ENCODE measurements at regions not wholly inside any gene's neighbourhood (a gene's known extent, or its start where the extent isn't known, plus 50 kb on each side); places are given as distances from the start of the nearest gene placed in this dataset.

DNA sequence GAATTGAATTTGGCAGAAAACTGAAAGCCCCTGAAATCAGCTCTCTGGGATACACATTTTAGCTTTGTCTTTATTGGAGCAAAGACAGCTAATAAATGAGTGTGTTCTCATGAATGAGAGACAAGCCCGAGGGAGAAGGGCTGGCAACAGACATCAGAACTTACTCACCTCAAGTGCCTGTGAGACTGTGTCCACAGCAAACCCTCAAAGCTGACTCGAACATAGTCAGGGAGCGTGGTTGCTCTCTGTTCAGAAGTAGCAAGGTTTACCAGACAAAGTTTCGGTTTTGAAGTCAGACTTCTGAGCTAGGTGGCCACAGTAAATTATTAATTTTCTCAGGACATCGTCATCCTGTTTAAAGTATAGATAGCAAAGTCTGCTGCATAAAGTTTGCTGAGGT lies 207.9 kb downstream of the CMPK2 start:
- TF ChIP-seq POLR2AphosphoS5 (IDR thresholded peaks at IDR 0.05; ENCODE audit: low read depth, low read length) (no peak), SIN3A (IDR thresholded peaks at IDR 0.05; ENCODE audit: borderline replicate concordance, insufficient read depth, low read length) (no peak), FOXP2 (optimal IDR thresholded peaks at IDR 0.05; ENCODE audit: borderline replicate concordance, extremely low read depth, extremely low read length, insufficient read depth) (no peak)
- TF ChIP-seq, protein P1, sequence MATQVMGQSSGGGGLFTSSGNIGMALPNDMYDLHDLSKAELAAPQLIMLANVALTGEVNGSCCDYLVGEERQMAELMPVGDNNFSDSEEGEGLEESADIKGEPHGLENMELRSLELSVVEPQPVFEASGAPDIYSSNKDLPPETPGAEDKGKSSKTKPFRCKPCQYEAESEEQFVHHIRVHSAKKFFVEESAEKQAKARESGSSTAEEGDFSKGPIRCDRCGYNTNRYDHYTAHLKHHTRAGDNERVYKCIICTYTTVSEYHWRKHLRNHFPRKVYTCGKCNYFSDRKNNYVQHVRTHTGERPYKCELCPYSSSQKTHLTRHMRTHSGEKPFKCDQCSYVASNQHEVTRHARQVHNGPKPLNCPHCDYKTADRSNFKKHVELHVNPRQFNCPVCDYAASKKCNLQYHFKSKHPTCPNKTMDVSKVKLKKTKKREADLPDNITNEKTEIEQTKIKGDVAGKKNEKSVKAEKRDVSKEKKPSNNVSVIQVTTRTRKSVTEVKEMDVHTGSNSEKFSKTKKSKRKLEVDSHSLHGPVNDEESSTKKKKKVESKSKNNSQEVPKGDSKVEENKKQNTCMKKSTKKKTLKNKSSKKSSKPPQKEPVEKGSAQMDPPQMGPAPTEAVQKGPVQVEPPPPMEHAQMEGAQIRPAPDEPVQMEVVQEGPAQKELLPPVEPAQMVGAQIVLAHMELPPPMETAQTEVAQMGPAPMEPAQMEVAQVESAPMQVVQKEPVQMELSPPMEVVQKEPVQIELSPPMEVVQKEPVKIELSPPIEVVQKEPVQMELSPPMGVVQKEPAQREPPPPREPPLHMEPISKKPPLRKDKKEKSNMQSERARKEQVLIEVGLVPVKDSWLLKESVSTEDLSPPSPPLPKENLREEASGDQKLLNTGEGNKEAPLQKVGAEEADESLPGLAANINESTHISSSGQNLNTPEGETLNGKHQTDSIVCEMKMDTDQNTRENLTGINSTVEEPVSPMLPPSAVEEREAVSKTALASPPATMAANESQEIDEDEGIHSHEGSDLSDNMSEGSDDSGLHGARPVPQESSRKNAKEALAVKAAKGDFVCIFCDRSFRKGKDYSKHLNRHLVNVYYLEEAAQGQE (IDR thresholded peaks at IDR 0.05; ENCODE audit: insufficient read depth in 1 of 2, low read depth in 2 of 2, low read length in 2 of 2), result no peak

All from PFSK-1 (cell line).